ENCODE measurements at regions not wholly inside any gene's neighbourhood (a gene's known extent, or its start where the extent isn't known, plus 50 kb on each side); places are given as distances from the start of the nearest gene placed in this dataset.

- Histone ChIP-seq H3K27ac (ENCODE audit: low read depth in 2 of 2, low read length in 1 of 2) (no peak overlapping the region), H3K9ac (no peak overlapping the region), H3K27me3 (ENCODE audit: insufficient read depth) (no peaks in the 10 kb centered on the region), H2AFZ (ENCODE audit: low read depth) (no peak overlapping the region), H3K9me2 (no peaks in the 10 kb centered on the region), H3K79me2 (ENCODE audit: insufficient read depth) (no peaks in the 10 kb centered on the region), H3F3A (replicated peaks; ENCODE audit: insufficient read depth) (peaks cover 4% of the 10 kb centered on the region), H3K4me2 (no peak overlapping the region), H3K9me3 (no peaks in the 10 kb centered on the region), H3K4me1 (ENCODE audit: control insufficient read depth in 1 of 2, insufficient read depth in 2 of 2, low read depth in 1 of 2, low read length in 1 of 2) (peaks cover 0 to 3% of the 10 kb centered on the region in 2 experiments; a peak in 1 of 4 replicates), H3K4me3 (ENCODE audit: low read depth in 2 of 2, low read length in 1 of 2) (no peak overlapping the region), H4K20me1 (ENCODE audit: insufficient read depth) (no peaks in the 10 kb centered on the region), H3K36me3 (replicated peaks in 1 of 2; ENCODE audit: control insufficient read depth in 1 of 2, insufficient read depth in 2 of 2, low read length in 1 of 2) (no peaks in the 10 kb centered on the region)
- WGBS (ENCODE audit: low lambda C conversion rate), result 80% methylated on average over 1 of the region's 2 CpGs
- TF ChIP-seq MEF2A (IDR thresholded peaks at IDR 0.05; ENCODE audit: borderline replicate concordance, low read depth), result no peak
- no peak for TF ChIP-seq FOXJ3 (CRISPR knock-in tag; IDR thresholded peaks at IDR 0.05)
- TF ChIP-seq GABPA (IDR thresholded peaks at IDR 0.05; ENCODE audit: low read depth), result no peak
- no peak for TF ChIP-seq TEAD4 (IDR thresholded peaks at IDR 0.05; ENCODE audit: borderline replicate concordance, insufficient read depth)
- no peak for TF ChIP-seq CTCF (IDR thresholded peaks at IDR 0.05)
- no peak for TF ChIP-seq MAX (IDR thresholded peaks at IDR 0.05; ENCODE audit: low read depth)
- no peak for TF ChIP-seq NRF1 (IDR thresholded peaks at IDR 0.05; ENCODE audit: low read depth, low read length)
- no peak for TF ChIP-seq USF1 (IDR thresholded peaks at IDR 0.05; ENCODE audit: borderline replicate concordance, low read depth)
- no peak for TF ChIP-seq RAD21 (IDR thresholded peaks at IDR 0.05; ENCODE audit: low read length)
- TF ChIP-seq FOSL2 (IDR thresholded peaks at IDR 0.05; ENCODE audit: borderline replicate concordance, low read depth), result no peak
- no peak for TF ChIP-seq RFX5 (IDR thresholded peaks at IDR 0.05; ENCODE audit: low read length)
- TF ChIP-seq SMC3 (IDR thresholded peaks at IDR 0.05; ENCODE audit: low read depth, low read length), result no peak
- no peak for TF ChIP-seq TAF1 (IDR thresholded peaks at IDR 0.05; ENCODE audit: borderline replicate concordance, low read depth, low read length)
- TF ChIP-seq POLR2AphosphoS5 (IDR thresholded peaks at IDR 0.05; ENCODE audit: low read depth, low read length), result no peak
- TF ChIP-seq NFIC (IDR thresholded peaks at IDR 0.05; ENCODE audit: borderline replicate concordance), result no peak
- no peak for TF ChIP-seq GATA2 (CRISPR knock-in tag; IDR thresholded peaks at IDR 0.05)
- no peak for TF ChIP-seq ZBTB33 (IDR thresholded peaks at IDR 0.05; ENCODE audit: borderline replicate concordance, low read depth)
- ChIA-PET CTCF (interaction anchor here (1.1 kb wide), 1 partner anchor 12 kb away, joined by 3 read pairs; no protein-coding TSS in a partner anchor), POLR2A (no interaction called here)
- no peak for DNase-seq
Observed at GRCh38 chr2:65628156-65628555, 195.8 kb upstream of the SPRED2 start.
